ENCODE measurements at regions not wholly inside any gene's neighbourhood (a gene's known extent, or its start where the extent isn't known, plus 50 kb on each side); places are given as distances from the start of the nearest gene placed in this dataset.
"Not testable (repeated sequence)": the region's sequence is repeated elsewhere in the genome, so short reads cannot be mapped to it uniquely, and the experiment has no call there.

DNA sequence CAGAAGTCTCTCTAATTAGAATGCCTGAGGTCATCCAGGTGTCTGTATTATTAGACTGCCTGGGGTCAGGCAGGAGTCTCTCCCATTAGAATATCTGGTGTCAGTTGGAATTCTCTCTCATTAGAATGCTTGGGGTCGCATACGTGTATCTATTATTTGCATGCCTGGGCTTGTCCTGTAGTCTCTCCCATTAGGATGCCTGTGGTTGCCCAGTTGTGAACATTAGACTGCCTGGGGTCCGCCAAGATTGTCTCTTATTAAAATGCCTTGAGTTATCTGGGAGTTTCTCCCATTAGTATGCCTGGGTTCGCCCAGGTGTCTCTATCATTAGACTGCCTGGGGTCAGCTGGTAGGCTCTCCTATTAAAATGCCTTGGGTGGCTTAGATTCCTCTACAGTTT, 1494.7 kb downstream of the UQCRFS1 start:
- Histone ChIP-seq H3K27ac (ENCODE audit: poor library complexity, severe bottlenecking) (no peak overlapping the region), H3K4me1 (ENCODE audit: insufficient read depth, poor library complexity, severe bottlenecking) (no peaks in the 10 kb centered on the region), H3K4me3 (ENCODE audit: severe bottlenecking) (no peak overlapping the region), H3K27me3 (ENCODE audit: insufficient read depth, poor library complexity, severe bottlenecking) (no peaks in the 10 kb centered on the region), H3K36me3 (ENCODE audit: low read depth) (no peaks in the 10 kb centered on the region), H3K9me3 (ENCODE audit: severe bottlenecking) (peaks cover 8% of the 10 kb centered on the region)
- ATAC-seq (ENCODE audit: low read depth) = no peak; the same call in 2 of the 3 replicates
- TF ChIP-seq, protein P1, sequence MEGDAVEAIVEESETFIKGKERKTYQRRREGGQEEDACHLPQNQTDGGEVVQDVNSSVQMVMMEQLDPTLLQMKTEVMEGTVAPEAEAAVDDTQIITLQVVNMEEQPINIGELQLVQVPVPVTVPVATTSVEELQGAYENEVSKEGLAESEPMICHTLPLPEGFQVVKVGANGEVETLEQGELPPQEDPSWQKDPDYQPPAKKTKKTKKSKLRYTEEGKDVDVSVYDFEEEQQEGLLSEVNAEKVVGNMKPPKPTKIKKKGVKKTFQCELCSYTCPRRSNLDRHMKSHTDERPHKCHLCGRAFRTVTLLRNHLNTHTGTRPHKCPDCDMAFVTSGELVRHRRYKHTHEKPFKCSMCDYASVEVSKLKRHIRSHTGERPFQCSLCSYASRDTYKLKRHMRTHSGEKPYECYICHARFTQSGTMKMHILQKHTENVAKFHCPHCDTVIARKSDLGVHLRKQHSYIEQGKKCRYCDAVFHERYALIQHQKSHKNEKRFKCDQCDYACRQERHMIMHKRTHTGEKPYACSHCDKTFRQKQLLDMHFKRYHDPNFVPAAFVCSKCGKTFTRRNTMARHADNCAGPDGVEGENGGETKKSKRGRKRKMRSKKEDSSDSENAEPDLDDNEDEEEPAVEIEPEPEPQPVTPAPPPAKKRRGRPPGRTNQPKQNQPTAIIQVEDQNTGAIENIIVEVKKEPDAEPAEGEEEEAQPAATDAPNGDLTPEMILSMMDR (IDR thresholded peaks at IDR 0.05; ENCODE audit: poor library complexity, severe bottlenecking) = no peak
- DNase-seq (ENCODE audit: low spot score) = no peak

DNA sequence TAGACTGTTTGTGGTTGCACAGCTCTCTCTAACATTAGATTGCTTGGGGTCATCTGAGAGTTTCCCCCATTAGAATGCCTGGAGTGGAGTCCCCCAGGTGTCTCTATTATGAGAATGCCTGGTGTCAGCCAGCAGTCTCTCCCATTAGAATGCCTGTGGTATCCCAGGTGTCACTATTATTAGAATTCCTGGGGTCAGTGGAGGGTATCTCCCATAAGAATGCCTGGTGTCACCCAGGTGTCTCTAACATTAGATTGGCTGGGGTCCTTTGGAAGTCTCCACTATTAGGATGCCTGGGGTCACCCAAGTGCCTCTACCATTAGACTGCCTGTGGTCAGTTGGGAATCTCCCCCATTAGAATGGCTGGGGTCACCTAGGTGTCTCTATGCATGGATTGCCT, 1495.1 kb downstream of the UQCRFS1 start:
- no peak for DNase-seq (ENCODE audit: low spot score)
- Histone ChIP-seq H3K4me1 (ENCODE audit: insufficient read depth, poor library complexity, severe bottlenecking) (no peaks in the 10 kb centered on the region), H3K27me3 (ENCODE audit: insufficient read depth, poor library complexity, severe bottlenecking) (no peaks in the 10 kb centered on the region), H3K4me3 (ENCODE audit: severe bottlenecking) (no peak overlapping the region), H3K36me3 (ENCODE audit: low read depth) (no peaks in the 10 kb centered on the region), H3K27ac (ENCODE audit: poor library complexity, severe bottlenecking) (no peak overlapping the region), H3K9me3 (ENCODE audit: severe bottlenecking) (peaks cover 8% of the 10 kb centered on the region)
- TF ChIP-seq, protein P1 (IDR thresholded peaks at IDR 0.05; ENCODE audit: poor library complexity, severe bottlenecking) = no peak
- ATAC-seq (ENCODE audit: low read depth) = no peak

DNA sequence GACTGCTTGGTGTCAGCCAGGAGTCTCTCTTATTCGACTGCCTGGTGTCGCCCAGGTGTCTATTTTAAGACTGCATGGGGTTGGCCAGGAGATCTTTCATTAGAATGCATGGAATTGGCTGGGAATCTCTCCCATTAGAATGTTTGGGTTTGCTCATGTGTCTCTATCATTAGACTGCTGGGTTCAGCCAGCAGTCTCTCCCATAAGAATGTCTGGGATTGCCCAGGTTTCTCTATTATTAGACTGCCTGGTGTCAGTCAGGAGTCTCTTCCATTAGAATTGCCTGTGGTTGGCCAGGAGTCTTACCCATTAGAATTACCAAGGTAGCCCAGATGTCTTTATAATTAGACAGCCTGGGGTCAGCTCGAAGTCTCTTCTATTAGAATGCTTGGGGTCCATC, 1496.0 kb downstream of the UQCRFS1 start:
- no peak for ATAC-seq (ENCODE audit: low read depth)
- no peak overlapping the region for H3K27ac ChIP-seq (ENCODE audit: poor library complexity, severe bottlenecking)
- H3K4me3 ChIP-seq (ENCODE audit: severe bottlenecking) = no peak overlapping the region
- TF ChIP-seq, protein P1 (IDR thresholded peaks at IDR 0.05; ENCODE audit: poor library complexity, severe bottlenecking) = no peak
- H3K4me1 ChIP-seq (ENCODE audit: insufficient read depth, poor library complexity, severe bottlenecking) = no peaks in the 10 kb centered on the region
- no peaks in the 10 kb centered on the region for H3K36me3 ChIP-seq (ENCODE audit: low read depth)
- no peak for DNase-seq (ENCODE audit: low spot score)
- peaks cover 8% of the 10 kb centered on the region for H3K9me3 ChIP-seq (ENCODE audit: severe bottlenecking)
- no peaks in the 10 kb centered on the region for H3K27me3 ChIP-seq (ENCODE audit: insufficient read depth, poor library complexity, severe bottlenecking)

DNA sequence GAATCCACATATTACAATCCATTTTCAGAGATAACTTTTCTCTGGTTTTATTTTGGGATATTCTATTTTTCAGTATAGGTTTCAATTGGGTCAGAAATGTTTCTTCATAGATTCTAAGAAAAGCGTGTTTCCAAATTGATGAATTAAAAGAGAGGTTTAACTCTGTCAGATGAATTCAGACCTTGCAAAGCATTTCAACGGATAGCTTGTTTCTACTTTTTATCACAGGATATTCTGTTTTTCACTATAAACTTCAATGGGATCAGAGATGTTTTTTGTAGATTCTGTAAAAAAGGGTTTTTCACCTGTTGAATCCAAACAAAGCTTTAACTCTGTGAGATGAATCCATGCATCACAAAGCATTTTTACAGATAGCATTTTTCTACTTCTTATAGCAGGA, 1498.1 kb downstream of the UQCRFS1 start:
- Histone ChIP-seq H3K27ac (ENCODE audit: poor library complexity, severe bottlenecking) (no peak overlapping the region), H3K36me3 (ENCODE audit: low read depth) (no peaks in the 10 kb centered on the region), H3K4me3 (ENCODE audit: severe bottlenecking) (no peak overlapping the region), H3K27me3 (ENCODE audit: insufficient read depth, poor library complexity, severe bottlenecking) (no peaks in the 10 kb centered on the region), H3K9me3 (ENCODE audit: severe bottlenecking) (peaks cover 8% of the 10 kb centered on the region), H3K4me1 (ENCODE audit: insufficient read depth, poor library complexity, severe bottlenecking) (no peaks in the 10 kb centered on the region)
- DNase-seq (ENCODE audit: low spot score) = no peak
- no peak for ATAC-seq (ENCODE audit: low read depth)
- TF ChIP-seq, protein P1 (IDR thresholded peaks at IDR 0.05; ENCODE audit: poor library complexity, severe bottlenecking) = no peak

DNA sequence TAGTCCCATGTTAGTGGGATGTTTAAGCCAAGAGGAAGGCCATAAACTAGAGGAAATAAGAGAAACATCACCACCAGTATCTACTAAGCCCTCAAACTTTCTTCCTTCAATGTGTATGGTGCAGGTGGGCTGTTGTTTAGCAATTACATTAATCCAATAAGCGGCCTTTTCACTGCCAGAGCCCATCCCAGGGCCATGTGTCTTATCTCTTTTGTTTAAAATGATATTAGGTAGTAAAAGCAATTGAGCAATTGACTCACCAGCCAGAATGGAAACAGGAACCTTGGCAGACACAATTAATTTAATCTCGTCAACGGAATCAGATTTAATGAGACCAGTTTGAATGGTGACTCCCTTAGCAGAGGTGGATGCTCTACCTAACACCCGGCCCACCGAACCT, 1503.5 kb downstream of the UQCRFS1 start:
- ATAC-seq (ENCODE audit: low read depth) (no peak), DNase-seq (ENCODE audit: low spot score) (no peak)
- Histone ChIP-seq H3K9me3 (ENCODE audit: severe bottlenecking) (peaks cover 1% of the 10 kb centered on the region), H3K27me3 (ENCODE audit: insufficient read depth, poor library complexity, severe bottlenecking) (no peaks in the 10 kb centered on the region), H3K36me3 (ENCODE audit: low read depth) (no peaks in the 10 kb centered on the region), H3K4me3 (ENCODE audit: severe bottlenecking) (no peak overlapping the region), H3K27ac (ENCODE audit: poor library complexity, severe bottlenecking) (no peak overlapping the region), H3K4me1 (ENCODE audit: insufficient read depth, poor library complexity, severe bottlenecking) (peaks cover 14% of the 10 kb centered on the region)
- TF ChIP-seq, protein P1 (IDR thresholded peaks at IDR 0.05; ENCODE audit: poor library complexity, severe bottlenecking) = no peak

DNA sequence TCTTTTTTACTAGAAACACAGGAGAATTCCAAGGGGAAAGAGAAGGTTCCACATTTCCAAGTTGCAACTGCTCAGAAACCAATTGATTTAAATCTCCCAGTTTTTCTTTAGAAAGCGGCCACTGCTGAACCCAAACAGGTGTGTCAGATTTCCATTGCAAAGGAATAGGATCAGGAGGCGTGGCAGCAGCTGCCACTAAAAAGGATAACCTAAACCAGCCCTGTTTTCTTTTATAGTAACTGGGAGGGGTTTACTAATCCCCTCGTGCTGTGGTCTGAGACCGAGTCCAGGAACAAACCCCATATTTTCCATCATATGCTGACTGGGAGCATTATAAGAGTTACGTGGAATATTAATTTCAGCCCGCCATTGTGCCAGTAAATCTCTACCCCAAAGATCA, 1504.0 kb downstream of the UQCRFS1 start:
- not testable (repeated sequence) for ATAC-seq (ENCODE audit: low read depth); H3K27me3 ChIP-seq (ENCODE audit: insufficient read depth, poor library complexity, severe bottlenecking); H3K27ac ChIP-seq (ENCODE audit: poor library complexity, severe bottlenecking); H3K36me3 ChIP-seq (ENCODE audit: low read depth); DNase-seq (ENCODE audit: low spot score); H3K4me3 ChIP-seq (ENCODE audit: severe bottlenecking); H3K9me3 ChIP-seq (ENCODE audit: severe bottlenecking)
- H3K4me1 ChIP-seq (ENCODE audit: insufficient read depth, poor library complexity, severe bottlenecking) = peaks cover 14% of the 10 kb centered on the region

DNA sequence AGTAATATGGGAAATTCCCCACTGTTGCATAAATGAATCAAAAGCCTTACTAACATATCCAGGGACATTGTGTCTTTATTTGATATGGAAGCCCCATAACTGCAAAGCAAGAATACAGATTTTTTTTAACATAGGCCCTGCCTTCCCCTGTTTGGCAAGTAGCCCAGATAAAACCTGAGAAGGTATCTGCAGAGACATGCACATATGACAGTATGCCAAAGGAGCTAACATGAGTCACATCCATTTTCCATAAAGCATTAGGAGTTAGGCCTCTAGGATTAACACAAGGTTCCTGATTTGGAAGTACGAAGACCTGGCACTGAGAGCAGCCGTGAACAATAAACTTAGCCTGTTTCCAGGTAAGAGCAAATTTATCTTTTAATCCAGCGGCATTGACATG, 1505.9 kb downstream of the UQCRFS1 start:
- DNase-seq (ENCODE audit: low spot score); H3K9me3 ChIP-seq (ENCODE audit: severe bottlenecking): not testable (repeated sequence)
- H3K27ac ChIP-seq (ENCODE audit: poor library complexity, severe bottlenecking) = peak overlapping the region; percentile 63

More for the DNA sequence above, 1505.9 kb downstream of the UQCRFS1 start:
- peaks cover 14% of the 10 kb centered on the region for H3K4me1 ChIP-seq (ENCODE audit: insufficient read depth, poor library complexity, severe bottlenecking)
- H3K27me3 ChIP-seq (ENCODE audit: insufficient read depth, poor library complexity, severe bottlenecking); H3K36me3 ChIP-seq (ENCODE audit: low read depth); H3K4me3 ChIP-seq (ENCODE audit: severe bottlenecking); ATAC-seq (ENCODE audit: low read depth): not testable (repeated sequence)
